Peyer's patch (tissue), 4 donors: ENCODE measurements at regions not wholly inside any gene's neighbourhood (a gene's known extent, or its start where the extent isn't known, plus 50 kb on each side); places are given as distances from the start of the nearest gene placed in this dataset.

Source experiments
- POLR2A ChIP-seq, 2 donors: fragments of 450-650 bp; IDR thresholded peaks; one replicate each; pipeline ENCODE4 v1.5.1; 2017; ENCODE audit warnings: antibody characterized with exemption in 2 of 2, mild to moderate bottlenecking in 2 of 2, moderate library complexity in 2 of 2
- TF ChIP-seq, protein P1 (sequence below), 6 experiments: fragments of 450-650 bp in 4 of 6; fragments of 200-600 bp in 2 of 6; sonication (generic) in 1 of 6; IDR thresholded peaks; one replicate each; pipeline ENCODE4 v1.5.1; 2017 to 2019; ENCODE audit warnings: antibody characterized with exemption in 6 of 6, mild to moderate bottlenecking in 3 of 6, moderate library complexity in 1 of 6

DNA sequence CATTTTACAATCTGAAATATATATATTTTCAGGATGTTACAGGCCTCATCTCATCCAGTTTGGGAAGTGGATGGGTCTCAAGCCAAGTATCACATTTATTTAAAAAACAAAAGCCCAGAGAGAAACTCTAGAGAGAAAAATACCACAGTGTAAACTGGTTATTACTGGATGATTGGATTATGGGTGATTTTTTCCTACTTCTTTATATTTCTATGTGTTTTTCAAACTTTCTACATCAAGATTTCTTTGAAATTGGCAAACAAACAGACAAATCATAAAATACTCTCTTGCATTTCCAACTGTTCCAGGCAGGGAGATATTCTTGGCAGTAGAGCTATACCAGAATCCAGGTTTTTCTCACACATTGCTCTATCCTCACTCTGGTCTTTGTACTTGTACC lies 116.0 kb upstream of the SMIM23 start:
- TF ChIP-seq, protein P1, sequence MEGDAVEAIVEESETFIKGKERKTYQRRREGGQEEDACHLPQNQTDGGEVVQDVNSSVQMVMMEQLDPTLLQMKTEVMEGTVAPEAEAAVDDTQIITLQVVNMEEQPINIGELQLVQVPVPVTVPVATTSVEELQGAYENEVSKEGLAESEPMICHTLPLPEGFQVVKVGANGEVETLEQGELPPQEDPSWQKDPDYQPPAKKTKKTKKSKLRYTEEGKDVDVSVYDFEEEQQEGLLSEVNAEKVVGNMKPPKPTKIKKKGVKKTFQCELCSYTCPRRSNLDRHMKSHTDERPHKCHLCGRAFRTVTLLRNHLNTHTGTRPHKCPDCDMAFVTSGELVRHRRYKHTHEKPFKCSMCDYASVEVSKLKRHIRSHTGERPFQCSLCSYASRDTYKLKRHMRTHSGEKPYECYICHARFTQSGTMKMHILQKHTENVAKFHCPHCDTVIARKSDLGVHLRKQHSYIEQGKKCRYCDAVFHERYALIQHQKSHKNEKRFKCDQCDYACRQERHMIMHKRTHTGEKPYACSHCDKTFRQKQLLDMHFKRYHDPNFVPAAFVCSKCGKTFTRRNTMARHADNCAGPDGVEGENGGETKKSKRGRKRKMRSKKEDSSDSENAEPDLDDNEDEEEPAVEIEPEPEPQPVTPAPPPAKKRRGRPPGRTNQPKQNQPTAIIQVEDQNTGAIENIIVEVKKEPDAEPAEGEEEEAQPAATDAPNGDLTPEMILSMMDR (IDR thresholded peaks at IDR 0.05) = no peak
- TF ChIP-seq POLR2A (IDR thresholded peaks at IDR 0.05) = no peak
